ENCODE measurements at regions not wholly inside any gene's neighbourhood (a gene's known extent, or its start where the extent isn't known, plus 50 kb on each side); places are given as distances from the start of the nearest gene placed in this dataset.

DNA sequence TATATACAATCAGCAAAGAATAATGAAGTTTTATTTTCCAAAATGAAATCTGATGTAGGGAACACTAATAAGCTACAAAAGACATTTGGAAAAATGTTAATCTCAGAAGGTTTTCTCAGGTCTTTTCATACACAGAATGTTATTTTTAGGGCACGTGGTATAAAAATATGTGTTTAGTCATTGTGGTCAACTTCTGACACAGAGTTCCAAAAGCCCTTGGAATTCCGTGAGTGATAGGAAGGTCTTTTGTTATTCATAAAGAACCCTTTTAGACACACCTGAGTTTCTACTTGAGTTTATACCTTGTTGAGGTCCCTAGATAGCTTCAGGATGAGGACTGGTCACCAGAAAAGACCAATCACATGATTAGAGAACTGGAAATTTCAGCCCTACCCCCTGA lies 277.6 kb upstream of the NCAM2 start:
- no peak for DNase-seq

GRCh38 chr21:20721151-20721550 lies 277.1 kb upstream of the NCAM2 start:
- no peak for DNase-seq

DNA sequence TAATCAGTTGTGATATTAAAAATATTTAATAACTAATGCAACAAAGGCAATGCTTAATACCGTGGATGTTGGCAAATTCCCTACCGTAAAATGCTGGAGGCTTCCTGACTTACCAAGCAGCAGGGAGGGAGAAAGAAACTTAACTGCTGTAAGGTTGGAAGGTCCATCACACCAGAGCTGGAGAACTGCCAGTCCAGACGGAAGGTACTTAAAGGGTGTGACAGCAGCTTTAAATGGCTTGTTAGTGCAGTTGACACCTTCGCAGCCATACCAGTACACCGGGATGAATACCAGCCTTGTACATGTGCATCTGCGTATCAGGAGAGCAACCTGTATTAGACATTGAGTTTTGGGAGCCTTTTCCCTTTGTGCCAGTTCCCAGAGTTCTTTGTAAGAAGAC lies 269.5 kb upstream of the NCAM2 start:
- no peak for DNase-seq

GRCh38 chr21:20729376-20729775 lies 268.8 kb upstream of the NCAM2 start:
- no peak for DNase-seq

GRCh38 chr21:20730441-20730840 lies 267.8 kb upstream of the NCAM2 start:
- no peak for DNase-seq

DNA sequence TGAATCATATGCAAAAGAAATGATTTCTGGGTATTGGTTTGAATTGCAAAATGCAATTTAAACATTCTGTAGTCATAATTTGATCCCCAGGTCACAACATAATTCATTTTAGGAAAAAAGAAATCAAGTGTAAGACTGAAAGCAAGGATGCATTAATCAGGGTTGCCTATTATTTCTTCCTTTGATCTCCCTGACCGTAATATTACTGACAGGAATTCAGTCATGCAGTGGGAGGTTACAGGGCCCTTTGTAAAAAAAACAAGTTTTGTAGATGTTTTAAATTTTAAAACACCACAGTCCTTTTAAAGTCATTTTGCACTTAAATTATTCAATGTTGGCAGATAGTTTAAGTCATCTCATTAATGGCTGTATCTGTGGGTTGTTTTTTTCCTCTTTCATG lies 263.0 kb upstream of the NCAM2 start:
- no peak for DNase-seq

DNA sequence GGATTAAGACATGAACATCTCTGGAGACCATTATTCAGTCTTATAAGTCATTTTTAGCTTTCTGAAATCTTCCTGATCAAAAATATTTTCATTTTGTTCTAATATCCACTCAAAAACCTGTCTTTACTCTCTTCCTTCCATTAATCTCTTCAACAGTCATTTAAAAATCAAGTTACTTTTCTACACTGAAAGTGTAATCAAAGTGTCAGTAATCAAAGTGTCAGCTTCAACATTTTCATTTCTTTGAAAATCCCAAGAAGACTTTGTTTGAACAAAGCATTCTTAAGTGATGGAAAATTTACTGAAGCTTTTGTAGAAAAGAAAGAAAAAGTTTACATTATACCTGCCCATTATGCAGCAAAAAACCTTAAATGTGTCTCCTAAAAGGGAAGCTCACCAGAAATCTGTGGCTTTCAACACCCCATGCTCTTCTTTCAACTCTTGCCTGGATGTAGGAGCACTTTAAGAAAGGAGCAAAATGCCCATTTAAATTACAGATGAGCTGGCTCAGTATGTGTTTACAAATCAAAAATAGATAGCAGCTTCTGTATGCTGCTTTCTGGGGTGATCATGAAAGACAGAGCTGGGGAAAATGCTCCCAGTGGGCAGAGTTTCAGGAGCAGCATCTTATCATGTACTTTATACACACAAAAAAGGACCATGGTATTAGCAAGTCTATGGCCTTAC lies 260.8 kb upstream of the NCAM2 start:
- DNase-seq = no peak

DNA sequence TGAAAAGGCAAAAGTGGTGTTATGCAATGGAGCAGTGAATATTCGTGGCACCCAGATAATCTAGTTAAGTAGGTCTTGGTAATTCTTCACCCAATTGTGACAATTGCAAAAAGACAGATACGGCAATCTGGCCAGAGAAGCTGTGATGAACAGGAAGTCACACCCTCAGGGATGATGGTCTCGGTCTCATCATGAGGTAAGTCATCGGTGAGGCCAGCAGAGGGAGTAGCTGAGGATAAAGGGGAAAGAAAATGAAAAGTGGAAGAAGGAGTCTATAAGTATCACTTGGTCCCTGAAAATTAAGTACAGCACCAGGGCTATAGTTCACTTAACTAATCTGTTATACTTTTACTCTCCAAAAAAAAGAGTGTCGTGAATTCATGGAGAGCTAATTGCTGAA lies 258.8 kb upstream of the NCAM2 start:
- DNase-seq = no peak

DNA sequence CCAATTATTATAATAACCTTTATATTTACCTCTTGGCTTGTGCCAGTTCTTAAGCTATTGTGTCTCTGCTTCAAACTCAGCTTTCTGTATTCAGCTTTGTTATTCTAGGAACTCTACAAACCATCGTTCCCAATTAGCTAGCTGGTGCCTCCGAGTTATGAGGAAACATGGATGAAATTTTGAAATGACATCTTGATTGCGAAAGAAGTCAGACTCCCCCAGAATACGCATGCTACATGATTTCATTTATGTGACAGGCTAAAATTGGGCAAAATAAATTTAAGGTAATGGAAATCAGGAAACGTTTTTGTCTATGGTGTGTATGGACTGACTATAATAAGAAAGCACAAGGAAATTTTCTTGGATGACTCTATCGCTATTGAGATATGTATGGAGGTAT lies 256.8 kb upstream of the NCAM2 start:
- DNase-seq = no peak

DNA sequence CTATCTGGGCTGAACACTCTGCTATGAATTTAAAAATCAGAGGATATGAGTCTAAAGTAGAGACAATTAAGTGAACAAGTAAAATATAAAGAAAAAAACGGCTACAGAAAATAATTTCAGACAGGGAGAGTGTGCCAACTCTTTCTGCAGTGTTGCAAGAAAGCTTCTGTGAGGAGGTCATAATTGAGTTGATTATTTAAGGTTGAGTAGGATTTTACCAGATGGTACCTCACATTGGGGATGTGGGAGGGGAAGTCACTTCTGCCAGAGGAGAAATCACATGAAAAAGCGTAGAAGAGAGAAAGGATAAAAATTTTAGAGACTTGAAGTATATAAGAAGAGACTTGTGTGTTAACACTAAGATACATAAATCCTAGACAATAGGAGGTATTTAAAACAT lies 238.0 kb upstream of the NCAM2 start:
- no peak for DNase-seq

DNA sequence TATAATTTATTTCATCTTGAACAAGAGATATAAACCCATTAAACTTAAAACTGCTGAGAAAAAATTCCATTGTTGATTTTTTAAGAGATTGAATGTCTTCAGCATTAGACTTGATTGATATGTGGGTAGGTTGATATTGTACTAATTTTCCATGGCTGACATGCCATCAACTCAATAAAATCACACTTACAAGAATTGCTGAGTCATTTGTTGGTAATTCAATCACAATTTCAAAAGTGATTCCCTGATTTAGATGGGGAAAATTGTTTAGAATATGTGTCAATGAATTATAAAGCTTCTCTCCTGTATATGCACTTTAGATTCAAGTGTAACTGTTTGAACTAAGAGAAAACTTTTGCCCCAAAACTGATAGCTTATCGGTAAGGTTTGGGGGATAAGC lies 223.5 kb upstream of the NCAM2 start:
- DNase-seq = no peak

- DNase-seq = no peak
Measured at GRCh38 chr21:20779321-20779720, 218.9 kb upstream of the NCAM2 start.

GRCh38 chr21:20783611-20784010 lies 214.6 kb upstream of the NCAM2 start:
- no peak for DNase-seq

- no peak for DNase-seq
Measured at GRCh38 chr21:20789729-20790500, 208.3 kb upstream of the NCAM2 start.

DNA sequence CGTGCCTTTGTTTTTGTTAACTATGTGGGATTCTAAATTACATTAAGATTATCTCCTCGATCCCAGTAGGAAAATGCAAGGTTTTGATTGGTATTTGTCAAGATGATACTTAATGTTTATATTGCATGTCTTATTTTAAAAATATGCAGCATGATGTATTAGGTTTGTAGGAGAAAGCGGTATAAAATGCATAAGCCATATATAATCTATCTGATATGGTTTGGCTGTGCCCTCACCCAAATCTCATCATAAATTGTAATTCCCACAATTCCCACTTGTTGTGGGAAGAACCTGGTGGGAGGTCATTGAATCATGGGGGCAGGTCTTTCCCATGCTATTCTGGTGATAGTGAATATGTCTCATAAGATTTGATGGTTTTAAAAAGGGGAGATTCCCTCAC lies 198.1 kb upstream of the NCAM2 start:
- no peak for DNase-seq

- DNase-seq = no peak
Measured at GRCh38 chr21:20802201-20802600, 196.0 kb upstream of the NCAM2 start.

GRCh38 chr21:20802631-20803260 lies 195.5 kb upstream of the NCAM2 start:
- no peak for DNase-seq

GRCh38 chr21:20811702-20812101 lies 186.5 kb upstream of the NCAM2 start:
- DNase-seq = no peak

- no peak for DNase-seq
Measured at GRCh38 chr21:20814090-20814489, 184.1 kb upstream of the NCAM2 start.

DNA sequence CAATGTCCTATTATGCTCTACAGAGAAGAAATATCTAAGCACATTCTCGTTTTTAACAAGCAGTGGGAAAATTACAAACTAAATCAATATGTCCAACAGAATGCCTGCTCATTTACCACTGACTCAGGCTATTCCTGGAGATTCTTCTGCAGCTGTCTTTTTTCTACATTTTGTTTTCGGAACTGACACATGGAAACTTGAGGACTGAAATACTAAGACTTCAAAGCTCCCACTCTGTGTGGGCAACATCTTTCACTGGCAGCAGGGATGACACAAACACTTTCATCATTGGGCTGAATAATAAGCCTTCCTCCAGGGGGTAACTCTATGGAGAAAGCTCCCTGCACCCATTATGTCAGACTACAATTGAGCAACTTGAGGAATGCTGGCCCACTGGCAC lies 175.5 kb upstream of the NCAM2 start:
- DNase-seq = no peak

- no peak for DNase-seq
Measured at GRCh38 chr21:20852866-20853265, 145.3 kb upstream of the NCAM2 start.

- no peak for DNase-seq
Measured at GRCh38 chr21:20856926-20857325, 141.3 kb upstream of the NCAM2 start.

DNA sequence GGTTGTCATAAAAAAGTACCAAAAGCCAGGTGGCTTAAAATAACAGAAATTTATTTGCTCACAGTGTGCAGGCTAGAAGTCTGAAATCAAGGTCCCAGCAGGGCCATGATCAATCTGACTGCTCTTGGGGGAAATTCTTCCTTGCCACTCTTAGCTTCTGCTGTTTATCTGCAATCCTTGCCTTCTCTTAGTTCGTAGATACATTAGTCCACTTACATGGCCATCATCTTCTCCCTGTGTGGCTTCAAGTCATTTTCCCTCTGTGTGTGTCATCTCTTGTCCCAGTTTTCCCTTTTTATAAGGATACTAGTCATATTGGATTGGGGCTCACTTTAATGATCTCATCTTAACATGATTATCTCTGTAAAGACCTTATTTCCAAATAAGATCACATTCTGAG lies 124.0 kb upstream of the NCAM2 start:
- DNase-seq = no peak

DNA sequence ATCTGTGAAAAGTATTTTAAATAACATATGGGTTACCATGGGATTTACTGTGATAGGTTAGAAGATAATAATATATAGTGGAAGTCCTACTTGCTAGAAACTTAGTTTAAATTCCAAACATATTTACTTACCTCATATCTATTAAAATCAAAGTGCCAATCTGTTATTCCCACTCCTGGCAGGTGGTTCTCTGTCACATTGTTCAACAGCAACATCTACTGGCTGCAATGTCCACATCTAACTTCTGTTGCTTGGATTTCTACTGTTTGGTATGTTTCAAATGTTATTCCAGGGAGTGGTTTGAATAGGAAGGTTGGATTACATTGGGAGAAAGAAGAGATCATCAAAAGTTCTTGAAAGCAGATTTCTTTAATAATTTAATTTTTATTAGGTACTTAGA lies 122.5 kb upstream of the NCAM2 start:
- DNase-seq = no peak

Measured in GOT3 (cell line).